HK-2 (cell line): ENCODE measurements at regions not wholly inside any gene's neighbourhood (a gene's known extent, or its start where the extent isn't known, plus 50 kb on each side); places are given as distances from the start of the nearest gene placed in this dataset.
"Not testable (repeated sequence)": the region's sequence is repeated elsewhere in the genome, so short reads cannot be mapped to it uniquely, and the experiment has no call there.

ENCODE experiments used
- DNase-seq: peaks from one replicate; pipeline ENCODE4 v3.0.0-alpha.2; 2018; ENCODE audit not compliant: unreplicated experiment

GRCh38 chr9:2277644-2278043 is 262.5 kb downstream of the SMARCA2 start:
- not testable (repeated sequence) for DNase-seq

- DNase-seq, result not testable (repeated sequence)
Observed at GRCh38 chr9:2279138-2279537, 264.0 kb downstream of the SMARCA2 start.

- DNase-seq, result no peak
Observed at GRCh38 chr9:2281031-2281802, 266.1 kb downstream of the SMARCA2 start.

DNA sequence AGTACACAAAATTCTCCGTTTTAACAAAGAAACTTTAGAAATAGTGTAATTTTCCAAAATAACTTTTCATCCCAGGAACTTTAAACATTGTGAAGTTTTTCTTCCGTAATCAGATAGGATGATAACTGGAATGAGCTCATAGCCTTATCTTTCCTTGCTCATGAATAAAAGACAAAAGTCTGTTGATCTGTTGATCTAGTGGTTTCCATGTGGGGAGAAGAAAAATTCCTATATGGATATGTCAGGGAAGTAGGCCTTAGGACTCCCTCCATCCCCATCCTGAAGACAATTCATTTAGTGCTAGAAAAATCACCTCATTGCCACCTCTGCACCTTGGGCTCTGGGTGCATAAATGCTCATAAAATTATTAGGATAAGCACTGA is 266.6 kb downstream of the SMARCA2 start:
- DNase-seq, result no peak

DNA sequence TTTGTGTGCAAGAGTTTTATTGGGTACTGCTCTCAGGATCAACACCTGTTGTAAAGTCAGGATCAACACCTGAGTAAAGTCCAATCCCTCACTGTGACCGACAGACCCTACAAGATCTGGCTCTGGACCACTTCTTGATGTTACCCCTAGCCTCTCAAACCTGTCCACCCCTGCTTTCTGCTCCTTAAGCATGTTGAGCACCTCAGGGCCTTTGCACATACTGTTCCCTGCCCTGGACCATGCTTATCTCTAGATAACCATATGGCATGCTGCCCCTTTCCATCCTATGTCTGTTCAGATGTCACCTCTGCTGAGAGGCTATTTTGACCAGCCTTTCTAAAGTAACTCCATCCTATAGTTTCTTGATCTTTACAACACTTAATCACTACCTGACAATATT is 269.6 kb downstream of the SMARCA2 start:
- no peak for DNase-seq

DNA sequence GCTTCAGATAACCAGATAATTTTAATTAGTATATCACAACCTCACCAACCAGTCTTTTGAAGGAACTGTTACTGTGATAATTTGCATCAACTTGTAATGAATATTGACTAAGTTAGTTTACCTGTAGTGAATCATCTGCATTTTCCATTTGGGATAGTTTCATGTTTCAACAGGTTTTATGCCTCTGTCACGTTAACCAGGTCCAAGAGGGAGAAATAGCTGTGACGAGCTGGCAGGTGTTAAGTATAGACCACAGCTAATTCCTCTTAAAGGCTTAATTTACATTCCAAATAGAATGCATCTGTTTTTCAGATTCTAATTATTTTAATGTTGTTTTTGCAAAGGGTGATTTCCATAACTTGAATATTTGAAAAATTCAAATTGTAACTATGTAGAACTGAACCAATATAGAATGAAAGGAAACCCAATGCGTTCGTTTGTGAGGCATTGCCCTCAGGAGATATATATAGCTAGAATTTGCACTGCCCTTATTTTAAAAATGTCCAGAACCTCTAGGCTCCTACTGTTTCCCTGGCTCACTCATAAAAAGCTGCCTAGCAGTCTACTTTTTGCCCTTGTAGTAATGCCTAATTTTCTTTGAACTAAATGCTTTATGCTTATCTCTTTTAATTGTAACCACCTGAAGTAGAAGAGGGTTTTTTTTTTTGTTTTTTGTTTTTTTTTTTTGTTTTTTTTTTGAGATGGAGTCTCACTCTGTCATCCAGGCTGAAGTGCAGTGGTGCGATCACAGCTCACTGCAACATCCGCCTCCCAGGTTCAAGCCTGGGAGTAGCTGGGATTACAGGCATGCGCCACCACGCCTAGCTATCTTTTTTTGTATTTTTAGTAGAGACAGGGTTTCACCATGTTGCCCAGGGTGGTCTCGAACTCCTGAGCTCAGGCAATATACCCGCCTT is 270.5 kb downstream of the SMARCA2 start:
- DNase-seq, result no peak

- no peak for DNase-seq
Observed at GRCh38 chr9:2286333-2286705, 271.2 kb downstream of the SMARCA2 start.

DNA sequence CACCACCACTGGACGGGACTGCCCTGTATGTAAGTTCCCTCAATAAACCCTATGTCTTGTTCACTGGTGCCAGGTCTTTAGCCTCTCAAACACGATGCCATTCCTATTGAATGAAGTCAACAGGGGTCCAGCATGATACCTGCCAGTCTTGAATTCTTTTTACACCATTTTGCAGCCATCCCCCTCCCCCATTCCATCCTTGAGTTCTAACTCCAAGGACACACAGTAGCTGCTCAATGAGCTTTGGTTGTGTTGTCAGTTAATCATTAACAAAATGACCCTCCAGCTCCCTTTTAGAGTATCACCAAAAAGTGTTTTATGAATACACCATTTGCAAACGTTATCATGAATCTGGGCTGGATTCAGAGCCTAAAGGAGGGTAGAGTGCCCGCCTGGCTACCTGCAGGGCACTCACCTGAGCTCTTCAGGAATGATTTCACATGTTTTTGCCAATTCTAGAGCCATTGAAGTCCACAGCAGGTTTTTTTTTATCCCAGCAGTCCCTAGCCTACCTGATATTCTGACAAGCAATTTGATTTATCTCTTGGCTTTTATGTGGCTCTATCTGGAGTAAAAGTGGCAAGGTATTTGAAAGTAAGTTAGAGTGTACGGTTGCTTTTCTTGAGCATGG is 271.8 kb downstream of the SMARCA2 start:
- no peak for DNase-seq

- no peak for DNase-seq
Observed at GRCh38 chr9:2288309-2288708, 273.2 kb downstream of the SMARCA2 start.

DNA sequence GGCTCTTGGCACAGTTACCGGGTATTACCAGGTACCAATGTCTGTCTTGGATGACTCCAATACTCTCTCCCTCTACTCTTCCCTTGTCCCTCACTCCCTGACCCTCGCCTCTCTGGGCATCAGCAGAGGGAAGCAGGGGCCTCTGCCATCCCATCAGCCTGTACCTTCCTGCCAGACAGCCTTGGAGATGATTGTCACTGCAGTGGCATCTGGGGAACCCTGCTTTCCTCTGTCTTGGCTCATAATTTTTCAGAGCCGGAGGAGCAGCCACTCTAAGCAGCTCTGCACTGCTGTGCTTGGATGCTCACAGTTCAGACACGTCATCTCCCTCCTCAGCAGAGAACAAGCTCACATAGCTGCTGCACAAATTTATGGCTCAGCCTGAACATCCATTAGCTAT is 274.1 kb downstream of the SMARCA2 start:
- DNase-seq, result no peak

DNA sequence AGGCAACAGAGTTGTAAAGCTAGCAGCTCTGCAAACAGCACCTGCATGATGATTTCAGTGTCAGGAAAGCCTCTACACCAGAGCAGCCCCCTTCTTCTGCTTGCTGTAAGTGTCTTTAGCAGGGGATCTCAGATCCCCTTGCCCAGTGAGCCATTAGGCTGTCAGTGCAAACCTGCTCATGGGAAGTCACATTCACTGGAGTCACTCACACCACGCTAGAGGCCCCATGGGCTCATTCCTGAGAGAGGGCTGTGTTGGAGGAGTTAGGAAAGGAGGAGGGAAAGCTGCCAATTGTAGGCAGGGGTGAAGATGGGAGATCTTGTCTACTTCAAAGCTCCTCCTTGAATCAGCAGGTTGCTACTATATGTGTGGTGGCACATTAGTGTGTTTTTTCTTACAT is 275.2 kb downstream of the SMARCA2 start:
- DNase-seq, result no peak

DNA sequence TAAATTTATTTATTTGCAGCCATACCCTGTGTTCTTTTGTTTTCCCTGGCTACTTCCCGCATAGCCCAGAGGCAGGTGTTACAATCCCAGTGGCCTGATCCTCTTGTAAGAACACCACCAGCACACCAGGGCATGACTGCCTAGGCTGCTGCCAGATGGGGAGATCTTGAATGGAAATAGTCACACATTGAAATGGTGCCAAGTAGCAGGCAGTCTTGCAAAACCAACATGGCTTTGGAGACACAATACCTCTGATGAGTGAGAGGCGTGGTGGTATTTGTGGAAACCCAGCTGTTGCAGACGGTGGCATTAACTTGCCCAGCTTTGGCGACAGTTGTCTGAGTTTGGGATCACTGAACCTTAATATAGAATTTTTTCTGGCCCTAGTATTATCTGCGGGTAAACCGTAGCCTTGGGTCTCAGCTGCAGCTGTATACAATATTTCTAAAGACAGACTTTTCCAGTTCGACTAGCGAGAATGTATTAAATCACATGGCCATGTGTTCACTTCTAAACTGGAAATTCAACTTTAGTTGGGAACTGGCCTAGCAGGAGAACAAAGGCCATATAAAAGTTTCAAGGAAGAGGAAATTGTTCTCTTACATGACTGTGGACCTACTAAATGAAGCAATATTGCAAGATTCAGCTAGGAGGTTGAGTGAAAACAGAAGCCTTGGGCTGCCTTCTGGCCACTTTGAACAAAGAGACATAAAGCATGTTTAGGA is 277.0 kb downstream of the SMARCA2 start:
- DNase-seq, result no peak

DNA sequence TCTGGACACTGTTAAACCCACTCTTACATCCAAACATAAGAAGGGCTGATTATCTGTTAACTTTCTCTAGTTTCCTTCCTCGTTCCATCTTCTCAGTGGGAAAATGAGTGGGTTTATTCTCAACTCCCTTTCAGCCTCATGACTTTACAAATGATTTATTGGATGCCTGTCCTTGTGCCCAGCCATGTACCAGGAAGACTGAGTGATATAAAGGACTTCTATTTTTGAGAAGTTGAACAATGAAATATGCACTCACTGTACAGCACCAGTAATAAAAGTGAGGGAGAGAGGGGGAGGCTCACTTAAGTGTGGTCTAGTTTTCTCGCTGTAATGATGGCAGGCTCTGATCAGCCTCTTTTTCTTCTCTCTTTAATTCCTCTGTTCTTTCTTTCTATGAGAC is 277.6 kb downstream of the SMARCA2 start:
- DNase-seq, result no peak

DNA sequence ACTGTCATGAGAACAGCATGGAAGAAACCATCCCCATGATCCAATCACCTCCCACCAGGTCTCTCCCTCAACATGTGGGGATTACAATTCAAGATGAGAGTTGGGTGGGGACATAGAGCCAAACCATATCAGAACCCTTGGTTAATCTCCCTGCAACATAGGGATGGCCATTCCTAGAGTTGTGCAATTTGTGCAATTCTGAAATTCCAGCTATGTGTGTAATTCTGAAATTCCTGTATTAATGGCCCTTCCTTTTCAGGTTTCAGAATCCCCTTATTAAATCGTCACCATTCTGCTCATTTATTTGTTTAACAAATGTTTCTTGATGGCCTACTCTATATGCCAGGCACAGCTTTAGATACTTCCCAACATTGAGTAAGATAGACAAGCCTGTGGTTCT is 282.6 kb downstream of the SMARCA2 start:
- DNase-seq, result no peak

DNA sequence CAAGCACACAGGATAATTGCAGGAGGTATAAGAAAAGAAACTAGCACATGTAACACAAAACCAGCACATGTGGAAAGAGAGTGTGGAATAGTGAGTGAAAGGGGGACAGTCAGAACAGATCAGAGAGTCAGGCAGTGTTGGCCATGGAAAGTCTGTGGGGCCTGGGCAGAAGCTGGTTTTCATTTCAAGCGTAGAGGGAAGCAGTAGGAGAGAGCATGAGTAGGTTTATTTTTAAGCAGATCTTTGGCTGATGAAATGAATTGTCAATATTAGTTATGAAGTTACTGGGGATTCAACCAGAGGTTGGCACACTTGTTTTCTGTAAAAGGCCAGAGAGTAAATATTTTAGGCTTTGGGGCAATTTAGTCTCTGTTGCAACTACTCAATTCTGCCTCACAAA is 283.1 kb downstream of the SMARCA2 start:
- no peak for DNase-seq

DNA sequence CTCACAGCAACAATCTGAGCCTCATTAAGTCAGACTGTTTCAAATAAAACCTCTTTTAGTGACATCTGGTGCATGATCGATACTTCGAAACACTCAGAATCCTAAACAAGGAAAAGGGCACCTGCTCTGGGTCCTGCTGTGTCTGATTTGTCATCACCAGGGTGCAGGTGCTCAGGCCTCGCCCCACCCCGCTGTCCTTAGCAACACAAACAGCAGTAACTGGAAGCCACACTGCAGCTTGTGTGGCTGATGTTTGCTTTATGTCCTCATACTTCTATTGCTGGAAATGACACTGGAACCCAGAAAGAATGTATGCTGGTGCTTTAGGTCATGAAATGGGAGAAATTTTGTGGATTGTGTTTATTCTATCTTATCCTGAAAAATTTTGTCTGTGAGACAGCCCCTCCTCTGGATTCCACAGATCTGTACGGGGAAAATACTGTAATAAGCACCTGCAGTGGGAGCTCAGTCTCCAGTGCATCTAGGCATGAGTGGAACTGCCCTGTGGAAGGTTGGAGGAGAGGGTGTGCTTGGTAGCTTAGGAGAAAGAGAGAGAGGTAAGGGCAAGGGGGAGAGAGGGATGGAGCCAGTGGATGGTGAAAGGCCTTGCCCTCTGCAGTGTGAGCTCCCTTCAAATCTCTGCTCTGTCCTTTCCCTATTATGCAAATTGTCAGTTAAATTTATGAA is 284.2 kb downstream of the SMARCA2 start:
- DNase-seq, result no peak

DNA sequence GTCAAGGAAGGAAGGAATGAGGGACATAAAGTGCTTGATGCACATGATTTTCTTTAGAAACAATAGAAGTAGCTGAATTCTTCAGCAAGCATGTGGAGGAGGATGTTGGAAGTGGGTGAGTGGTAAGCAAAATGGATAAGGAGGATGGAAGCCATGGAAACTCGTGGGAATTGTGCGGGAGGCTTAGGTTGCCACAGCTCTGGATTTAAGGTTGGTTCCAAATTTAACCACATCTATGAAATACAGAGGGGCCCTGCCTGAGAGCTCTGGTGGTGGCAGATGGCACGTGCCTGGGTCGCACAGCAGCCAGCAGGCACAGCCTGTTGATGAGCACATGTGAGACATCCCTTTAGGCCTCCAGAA is 284.7 kb downstream of the SMARCA2 start:
- no peak for DNase-seq

- no peak for DNase-seq
Observed at GRCh38 chr9:2300325-2300724, 285.2 kb downstream of the SMARCA2 start.

- DNase-seq, result no peak
Observed at GRCh38 chr9:2302606-2303005, 287.5 kb downstream of the SMARCA2 start.

DNA sequence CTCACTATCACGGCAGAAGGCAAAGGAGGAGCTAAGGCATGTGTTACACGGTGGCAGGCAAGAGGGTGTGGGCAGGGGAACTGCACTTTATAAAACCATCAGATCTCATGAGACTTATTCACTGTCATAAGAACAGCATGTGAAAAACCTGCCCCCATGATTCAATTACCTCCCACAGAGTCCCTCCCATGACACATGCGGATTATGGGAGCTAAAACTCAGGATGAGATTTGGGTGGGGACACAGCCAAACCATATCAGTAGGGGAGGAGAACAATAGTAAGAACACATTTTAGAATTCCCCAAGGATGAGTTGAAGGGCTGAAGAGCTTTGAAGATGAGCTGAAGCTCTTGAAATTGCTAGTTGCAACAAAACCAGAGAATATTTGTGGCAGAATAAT is 287.9 kb downstream of the SMARCA2 start:
- DNase-seq, result no peak

GRCh38 chr9:2307480-2307879 is 292.3 kb downstream of the SMARCA2 start:
- no peak for DNase-seq

- no peak for DNase-seq
Observed at GRCh38 chr9:2311920-2312319, 296.8 kb downstream of the SMARCA2 start.
